Muscle layer of colon (tissue), 2 donors: ENCODE measurements at regions not wholly inside any gene's neighbourhood (a gene's known extent, or its start where the extent isn't known, plus 50 kb on each side); places are given as distances from the start of the nearest gene placed in this dataset.
"Not testable (repeated sequence)": the region's sequence is repeated elsewhere in the genome, so short reads cannot be mapped to it uniquely, and the experiment has no call there.

Source experiments
- H3K27ac ChIP-seq: one replicate; pipeline ENCODE4 v1.7.0; 2013; ENCODE audit warnings: low read depth, mild to moderate bottlenecking, low read length, moderate library complexity
- H3K27me3 ChIP-seq, 2 donors: one replicate each; pipeline ENCODE4 v1.7.0; 2013; ENCODE audit warnings: low read length in 2 of 2, mild to moderate bottlenecking in 2 of 2; ENCODE audit not compliant: insufficient read depth in 2 of 2, control insufficient read depth in 1 of 2
- H3K36me3 ChIP-seq: one replicate; pipeline ENCODE4 v1.7.0; 2013; ENCODE audit warnings: mild to moderate bottlenecking, low read length; ENCODE audit not compliant: insufficient read depth
- H3K4me1 ChIP-seq: one replicate; pipeline ENCODE4 v1.7.0; 2013; ENCODE audit warnings: mild to moderate bottlenecking, low read length; ENCODE audit not compliant: insufficient read depth
- H3K4me3 ChIP-seq, 2 donors: one replicate each; pipeline ENCODE4 v1.7.0; 2013; ENCODE audit warnings: low read length in 2 of 2, low read depth in 1 of 2, mild to moderate bottlenecking in 1 of 2, moderate library complexity in 1 of 2
- H3K9ac ChIP-seq: one replicate; pipeline ENCODE4 v1.7.0; 2013; ENCODE audit warnings: low read length
- H3K9me3 ChIP-seq: one replicate; pipeline ENCODE4 v1.7.0; 2013; ENCODE audit warnings: mild to moderate bottlenecking, low read length
- donor health status: abdominal sarcoma.
- donor health status: Adenocarcinoma of cecum.

- Histone ChIP-seq H3K27ac (peak overlapping the region; percentile 16), H3K4me3 (peak overlapping the region in 1 of 2 donors; percentile 22), H3K9ac (no peak overlapping the region), H3K4me1 (peaks cover 23% of the 10 kb centered on the region), H3K27me3 (no peaks in the 10 kb centered on the region), H3K36me3 (no peaks in the 10 kb centered on the region), H3K9me3 (no peaks in the 10 kb centered on the region)
These were observed 488.4 kb downstream of the PREX1 start for GRCh38 chr20:48339190-48339985.

- no peak overlapping the region for H3K9ac ChIP-seq
- H3K36me3 ChIP-seq, result no peaks in the 10 kb centered on the region
- H3K4me1 ChIP-seq, result peaks cover 25% of the 10 kb centered on the region
- H3K27ac ChIP-seq, result peak overlapping the region; percentile 16
- H3K4me3 ChIP-seq, result peak overlapping the region in 1 of 2 donors; percentile 22
- H3K27me3 ChIP-seq, result no peaks in the 10 kb centered on the region
- no peaks in the 10 kb centered on the region for H3K9me3 ChIP-seq
These were observed 489.1 kb downstream of the PREX1 start for GRCh38 chr20:48338717-48339116.

- Histone ChIP-seq H3K9me3 (no peaks in the 10 kb centered on the region), H3K4me1 (peaks cover 44% of the 10 kb centered on the region), H3K9ac (no peak overlapping the region), H3K27ac (no peak overlapping the region), H3K27me3 (no peaks in the 10 kb centered on the region), H3K36me3 (no peaks in the 10 kb centered on the region), H3K4me3 (no peak overlapping the region)
These were observed 491.2 kb downstream of the PREX1 start for GRCh38 chr20:48336597-48336996.

- Histone ChIP-seq H3K27me3 (no peaks in the 10 kb centered on the region), H3K9me3 (no peaks in the 10 kb centered on the region), H3K27ac (no peak overlapping the region), H3K36me3 (no peaks in the 10 kb centered on the region), H3K4me1 (peaks cover 41% of the 10 kb centered on the region), H3K4me3 (no peak overlapping the region), H3K9ac (no peak overlapping the region)
These were observed 492.3 kb downstream of the PREX1 start for GRCh38 chr20:48335308-48336050.

- no peaks in the 10 kb centered on the region for H3K27me3 ChIP-seq
- H3K27ac ChIP-seq, result no peak overlapping the region
These were observed 494.1 kb downstream of the PREX1 start for GRCh38 chr20:48333707-48334106.

GRCh38 chr20:48332555-48332954 lies 495.2 kb downstream of the PREX1 start:
- H3K27ac ChIP-seq, result no peak overlapping the region
- no peak overlapping the region for H3K9ac ChIP-seq
- H3K27me3 ChIP-seq, result no peaks in the 10 kb centered on the region
- H3K9me3 ChIP-seq, result no peaks in the 10 kb centered on the region
- H3K4me1 ChIP-seq, result peaks cover 22% of the 10 kb centered on the region
- no peak overlapping the region for H3K4me3 ChIP-seq
- H3K36me3 ChIP-seq, result no peaks in the 10 kb centered on the region

More at GRCh38 chr20:48333707-48334106, 494.1 kb downstream of the PREX1 start:
- H3K9me3 ChIP-seq, result no peaks in the 10 kb centered on the region
- no peak overlapping the region for H3K4me3 ChIP-seq
- H3K4me1 ChIP-seq, result peaks cover 24% of the 10 kb centered on the region
- no peaks in the 10 kb centered on the region for H3K36me3 ChIP-seq
- no peak overlapping the region for H3K9ac ChIP-seq

GRCh38 chr20:48331518-48332286 lies 496.1 kb downstream of the PREX1 start:
- H3K9me3 ChIP-seq, result no peaks in the 10 kb centered on the region
- H3K4me3 ChIP-seq, result no peak overlapping the region
- H3K27me3 ChIP-seq, result no peaks in the 10 kb centered on the region
- no peaks in the 10 kb centered on the region for H3K36me3 ChIP-seq
- peaks cover 29% of the 10 kb centered on the region for H3K4me1 ChIP-seq
- no peak overlapping the region for H3K9ac ChIP-seq
- H3K27ac ChIP-seq, result no peak overlapping the region

GRCh38 chr20:48329676-48330664 lies 497.8 kb downstream of the PREX1 start:
- no peak overlapping the region for H3K27ac ChIP-seq
- H3K4me1 ChIP-seq, result peaks cover 32% of the 10 kb centered on the region
- no peaks in the 10 kb centered on the region for H3K9me3 ChIP-seq
- no peak overlapping the region for H3K9ac ChIP-seq
- peaks cover 0 to 8% of the 10 kb centered on the region in 2 donors for H3K27me3 ChIP-seq
- no peak overlapping the region for H3K4me3 ChIP-seq
- H3K36me3 ChIP-seq, result no peaks in the 10 kb centered on the region

- Histone ChIP-seq H3K36me3 (no peaks in the 10 kb centered on the region), H3K27ac (no peak overlapping the region), H3K4me1 (peaks cover 32% of the 10 kb centered on the region), H3K9ac (no peak overlapping the region), H3K9me3 (no peaks in the 10 kb centered on the region), H3K27me3 (peaks cover 0 to 8% of the 10 kb centered on the region in 2 donors), H3K4me3 (no peak overlapping the region)
These were observed 498.7 kb downstream of the PREX1 start for GRCh38 chr20:48329031-48329615.

GRCh38 chr20:48327848-48328247 lies 500.0 kb downstream of the PREX1 start:
- H3K4me1 ChIP-seq, result peaks cover 29% of the 10 kb centered on the region
- not testable (repeated sequence) for H3K27ac ChIP-seq, H3K9me3 ChIP-seq, H3K4me3 ChIP-seq, H3K9ac ChIP-seq, H3K27me3 ChIP-seq, H3K36me3 ChIP-seq
